Ishikawa (cell line): ENCODE measurements at regions not wholly inside any gene's neighbourhood (a gene's known extent, or its start where the extent isn't known, plus 50 kb on each side); places are given as distances from the start of the nearest gene placed in this dataset.
A peak's percentile ranks its signal among the peaks of the same experiment; 100 is the strongest.

Experiments
- CEBPB ChIP-seq: IDR thresholded peaks from 2 replicates; pipeline ENCODE4 v1.6.1; 2012
- CREB1 ChIP-seq: IDR thresholded peaks from 2 replicates; pipeline ENCODE4 v1.6.1; 2012; ENCODE audit warnings: low read depth
- EGR1 ChIP-seq: IDR thresholded peaks from 2 replicates; pipeline ENCODE4 v1.6.1; 2012
- EP300 ChIP-seq: IDR thresholded peaks from 2 replicates; pipeline ENCODE4 v1.6.1; 2012; ENCODE audit warnings: borderline replicate concordance
- FOXM1 ChIP-seq: IDR thresholded peaks from 2 replicates; pipeline ENCODE4 v1.6.1; 2012; ENCODE audit warnings: low read depth, borderline replicate concordance
- NFIC ChIP-seq: IDR thresholded peaks from 2 replicates; pipeline ENCODE4 v1.6.1; 2012
- RAD21 ChIP-seq: IDR thresholded peaks from 2 replicates; pipeline ENCODE4 v1.6.1; 2012; ENCODE audit warnings: low read depth
- TAF1 ChIP-seq: IDR thresholded peaks from 2 replicates; pipeline ENCODE4 v1.6.1; 2012; ENCODE audit warnings: low read depth, mild to moderate bottlenecking
- TCF12 ChIP-seq: IDR thresholded peaks from 2 replicates; pipeline ENCODE4 v1.6.1; 2012; ENCODE audit warnings: low read depth
- TEAD4 ChIP-seq: IDR thresholded peaks from 2 replicates; pipeline ENCODE4 v1.6.1; 2012
- YY1 ChIP-seq: IDR thresholded peaks from 2 replicates; pipeline ENCODE4 v1.6.1; 2012; ENCODE audit warnings: low read depth
- ZBTB7A ChIP-seq: IDR thresholded peaks from 2 replicates; pipeline ENCODE4 v1.6.1; 2012; ENCODE audit warnings: low read depth
- TF ChIP-seq, protein P1 (sequence below): IDR thresholded peaks from 2 replicates; pipeline ENCODE4 v1.6.1; 2012
- TF ChIP-seq, protein P2 (sequence below): IDR thresholded peaks from 2 replicates; pipeline ENCODE4 v1.6.1; 2012; ENCODE audit warnings: low read depth, mild to moderate bottlenecking
- TF ChIP-seq, protein P3 (sequence below): IDR thresholded peaks from 2 replicates; pipeline ENCODE4 v1.6.1; 2012

DNA sequence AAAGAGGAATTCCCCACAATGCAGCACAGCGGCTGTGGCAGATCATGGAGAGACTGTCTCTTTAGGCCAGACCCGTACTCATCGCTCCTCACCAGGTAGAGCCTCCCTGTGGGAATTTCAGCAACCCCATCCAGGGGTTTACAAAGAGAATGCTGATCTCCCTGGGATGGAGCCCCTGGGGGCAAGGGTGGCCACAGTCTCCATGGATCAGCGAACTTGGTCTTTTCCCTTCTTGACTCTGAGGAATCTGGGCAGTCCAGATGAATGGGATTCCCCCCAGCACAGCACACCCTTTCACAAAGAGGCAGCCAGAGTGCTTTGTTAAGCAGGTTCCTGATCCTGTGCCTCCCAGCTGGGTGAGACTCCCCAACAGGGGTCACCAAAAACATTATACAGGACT, 108.7 kb upstream of the RGMB start:
- TF ChIP-seq TEAD4: peak; percentile 16; the same call in 1 of the 2 replicates
- TF ChIP-seq TAF1: no peak

DNA sequence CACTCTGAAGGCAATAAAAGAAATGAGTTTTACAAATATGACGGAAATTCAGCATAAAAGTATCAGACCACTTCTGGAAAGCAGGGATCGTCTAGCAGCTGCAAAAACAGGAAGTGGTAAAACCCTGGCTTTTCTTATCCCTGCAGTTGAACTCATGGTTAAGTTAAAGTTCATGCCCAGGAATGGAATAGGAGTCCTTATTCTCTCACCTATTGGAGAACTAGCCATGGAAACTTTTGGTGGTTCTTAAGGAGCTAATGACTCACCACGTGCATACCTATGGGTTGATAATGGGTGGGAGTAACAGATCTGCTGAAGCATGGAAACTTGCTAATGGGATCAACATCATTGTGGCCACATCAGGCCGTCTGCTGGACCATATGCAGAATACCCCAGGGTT, 93.5 kb upstream of the RGMB start:
- TF ChIP-seq TEAD4: no peak
- no peak for TF ChIP-seq CEBPB
- TF ChIP-seq, protein P1, sequence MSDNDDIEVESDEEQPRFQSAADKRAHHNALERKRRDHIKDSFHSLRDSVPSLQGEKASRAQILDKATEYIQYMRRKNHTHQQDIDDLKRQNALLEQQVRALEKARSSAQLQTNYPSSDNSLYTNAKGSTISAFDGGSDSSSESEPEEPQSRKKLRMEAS: no peak
- TF ChIP-seq TAF1: no peak
- no peak for TF ChIP-seq TCF12
- TF ChIP-seq, protein P2, sequence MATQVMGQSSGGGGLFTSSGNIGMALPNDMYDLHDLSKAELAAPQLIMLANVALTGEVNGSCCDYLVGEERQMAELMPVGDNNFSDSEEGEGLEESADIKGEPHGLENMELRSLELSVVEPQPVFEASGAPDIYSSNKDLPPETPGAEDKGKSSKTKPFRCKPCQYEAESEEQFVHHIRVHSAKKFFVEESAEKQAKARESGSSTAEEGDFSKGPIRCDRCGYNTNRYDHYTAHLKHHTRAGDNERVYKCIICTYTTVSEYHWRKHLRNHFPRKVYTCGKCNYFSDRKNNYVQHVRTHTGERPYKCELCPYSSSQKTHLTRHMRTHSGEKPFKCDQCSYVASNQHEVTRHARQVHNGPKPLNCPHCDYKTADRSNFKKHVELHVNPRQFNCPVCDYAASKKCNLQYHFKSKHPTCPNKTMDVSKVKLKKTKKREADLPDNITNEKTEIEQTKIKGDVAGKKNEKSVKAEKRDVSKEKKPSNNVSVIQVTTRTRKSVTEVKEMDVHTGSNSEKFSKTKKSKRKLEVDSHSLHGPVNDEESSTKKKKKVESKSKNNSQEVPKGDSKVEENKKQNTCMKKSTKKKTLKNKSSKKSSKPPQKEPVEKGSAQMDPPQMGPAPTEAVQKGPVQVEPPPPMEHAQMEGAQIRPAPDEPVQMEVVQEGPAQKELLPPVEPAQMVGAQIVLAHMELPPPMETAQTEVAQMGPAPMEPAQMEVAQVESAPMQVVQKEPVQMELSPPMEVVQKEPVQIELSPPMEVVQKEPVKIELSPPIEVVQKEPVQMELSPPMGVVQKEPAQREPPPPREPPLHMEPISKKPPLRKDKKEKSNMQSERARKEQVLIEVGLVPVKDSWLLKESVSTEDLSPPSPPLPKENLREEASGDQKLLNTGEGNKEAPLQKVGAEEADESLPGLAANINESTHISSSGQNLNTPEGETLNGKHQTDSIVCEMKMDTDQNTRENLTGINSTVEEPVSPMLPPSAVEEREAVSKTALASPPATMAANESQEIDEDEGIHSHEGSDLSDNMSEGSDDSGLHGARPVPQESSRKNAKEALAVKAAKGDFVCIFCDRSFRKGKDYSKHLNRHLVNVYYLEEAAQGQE: no peak
- TF ChIP-seq EGR1: no peak
- TF ChIP-seq FOXM1: no peak
- TF ChIP-seq NFIC: no peak
- no peak for TF ChIP-seq RAD21
- no peak for TF ChIP-seq YY1
- TF ChIP-seq, protein P3, sequence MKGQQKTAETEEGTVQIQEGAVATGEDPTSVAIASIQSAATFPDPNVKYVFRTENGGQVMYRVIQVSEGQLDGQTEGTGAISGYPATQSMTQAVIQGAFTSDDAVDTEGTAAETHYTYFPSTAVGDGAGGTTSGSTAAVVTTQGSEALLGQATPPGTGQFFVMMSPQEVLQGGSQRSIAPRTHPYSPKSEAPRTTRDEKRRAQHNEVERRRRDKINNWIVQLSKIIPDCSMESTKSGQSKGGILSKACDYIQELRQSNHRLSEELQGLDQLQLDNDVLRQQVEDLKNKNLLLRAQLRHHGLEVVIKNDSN: no peak
- no peak for TF ChIP-seq ZBTB7A
- TF ChIP-seq EP300: no peak
- TF ChIP-seq CREB1: no peak

DNA sequence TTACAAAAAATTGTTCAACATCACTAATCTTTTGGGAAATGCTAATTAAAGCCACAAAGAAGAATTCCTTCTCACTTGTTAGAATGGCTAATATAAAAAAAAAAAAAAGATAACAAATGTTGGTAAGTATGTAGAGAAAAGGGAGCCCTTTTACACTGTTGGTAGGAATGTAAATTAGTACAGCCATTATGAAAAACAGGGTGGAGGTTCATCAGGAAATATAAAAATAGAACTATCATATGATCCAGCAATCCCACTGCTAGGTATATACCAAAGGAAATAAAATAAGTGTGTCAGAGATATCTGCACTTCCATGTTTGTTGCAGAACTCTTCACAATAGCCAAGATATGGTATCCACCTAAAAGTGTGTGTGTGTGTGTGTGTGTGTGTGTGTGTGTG, 83.5 kb upstream of the RGMB start:
- TF ChIP-seq CREB1 (no peak), TAF1 (no peak), NFIC (no peak)

DNA sequence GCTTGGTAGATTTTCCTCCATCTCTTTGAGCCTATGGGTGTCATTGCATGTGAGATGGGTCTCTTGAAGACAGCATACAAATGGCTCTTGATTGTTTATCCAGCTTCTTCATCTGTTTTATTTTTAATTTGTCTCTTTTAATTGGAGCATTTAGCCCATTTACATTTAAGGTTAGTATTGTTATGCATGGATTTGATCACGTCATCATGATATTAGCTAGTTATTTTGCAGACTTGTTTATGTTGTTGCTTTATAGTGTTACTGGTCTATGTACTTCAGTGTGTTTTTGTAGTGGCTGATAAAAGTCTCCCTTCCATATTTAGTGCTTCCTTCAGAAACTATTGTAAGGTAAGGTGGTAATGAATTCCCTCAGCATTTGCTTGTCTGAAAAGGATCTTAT, 78.6 kb upstream of the RGMB start:
- TF ChIP-seq YY1 (no peak), TAF1 (no peak), FOXM1 (no peak), TCF12 (no peak), EGR1 (no peak), CEBPB (no peak), CREB1 (no peak), NFIC (no peak), TEAD4 (no peak), RAD21 (no peak), EP300 (no peak), ZBTB7A (no peak)
- TF ChIP-seq, protein P1: no peak
- TF ChIP-seq, protein P2: no peak
- TF ChIP-seq, protein P3: no peak

DNA sequence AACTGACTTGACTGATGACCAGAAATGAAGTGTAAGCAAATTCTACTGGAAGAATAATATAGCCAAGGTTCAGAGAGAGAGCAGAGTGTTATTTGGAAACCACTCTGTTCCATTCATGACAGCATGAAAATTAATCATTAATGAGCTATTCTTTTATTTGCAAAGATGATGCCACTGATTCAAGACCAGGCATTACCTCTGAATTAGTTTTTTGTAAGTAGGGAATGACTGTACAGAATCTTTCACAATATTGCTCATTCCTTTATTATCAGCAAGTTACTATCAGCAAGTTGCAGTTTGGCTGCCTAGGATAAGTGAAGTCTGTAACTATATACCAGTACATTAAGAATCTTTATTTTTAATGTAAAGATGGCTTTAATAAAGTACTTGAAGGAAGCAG, 75.1 kb upstream of the RGMB start:
- no peak for TF ChIP-seq RAD21
- TF ChIP-seq NFIC: no peak
- TF ChIP-seq CREB1: no peak
- TF ChIP-seq TEAD4: no peak
- TF ChIP-seq FOXM1: no peak
- no peak for TF ChIP-seq TAF1
- TF ChIP-seq YY1: no peak
- TF ChIP-seq EGR1: no peak
- no peak for TF ChIP-seq EP300
- TF ChIP-seq ZBTB7A: no peak
- TF ChIP-seq, protein P3: no peak
- no peak for TF ChIP-seq TCF12
- TF ChIP-seq, protein P2: no peak
- no peak for TF ChIP-seq CEBPB
- TF ChIP-seq, protein P1: no peak
